Trophoblast cell (in vitro differentiated cells and primary cell): ENCODE measurements at regions not wholly inside any gene's neighbourhood (a gene's known extent, or its start where the extent isn't known, plus 50 kb on each side); places are given as distances from the start of the nearest gene placed in this dataset.

Experiments
- DNase-seq, 2 donors: peaks; one replicate each; pipeline ENCODE4 v3.0.0-alpha.2; 2016
- H2AFZ ChIP-seq: 2 replicates; pipeline ENCODE4 v1.6.1; 2013; ENCODE audit warnings: low read length, moderate library complexity, mild to moderate bottlenecking; ENCODE audit not compliant: insufficient read depth, poor library complexity
- H2AK5ac ChIP-seq: 2 replicates; pipeline ENCODE4 v1.6.1; 2013; ENCODE audit warnings: mild to moderate bottlenecking, low read length
- H2BK120ac ChIP-seq: 2 replicates; pipeline ENCODE4 v1.6.1; 2013; ENCODE audit warnings: low read length, mild to moderate bottlenecking, moderate library complexity; ENCODE audit not compliant: insufficient read depth, poor library complexity
- H2BK12ac ChIP-seq: 2 replicates; pipeline ENCODE4 v1.6.1; 2013; ENCODE audit warnings: mild to moderate bottlenecking, low read length, moderate library complexity
- H2BK5ac ChIP-seq: 2 replicates; pipeline ENCODE4 v1.6.1; 2013; ENCODE audit warnings: low read length, low read depth, moderate library complexity, mild to moderate bottlenecking; ENCODE audit not compliant: poor library complexity
- H3K14ac ChIP-seq: 2 replicates; pipeline ENCODE4 v1.6.1; 2013; ENCODE audit warnings: mild to moderate bottlenecking, low read length
- H3K18ac ChIP-seq: 2 replicates; pipeline ENCODE4 v1.6.1; 2013; ENCODE audit warnings: mild to moderate bottlenecking, low read length
- H3K23ac ChIP-seq: 2 replicates; pipeline ENCODE4 v1.6.1; 2013; ENCODE audit warnings: low read length
- H3K27ac ChIP-seq: 2 replicates; pipeline ENCODE4 v1.5.1; 2013; ENCODE audit warnings: low read depth, mild to moderate bottlenecking, inconsistent platforms, low read length, moderate library complexity
- H3K27me3 ChIP-seq: 2 replicates; pipeline ENCODE4 v1.6.1; 2013; ENCODE audit warnings: inconsistent platforms, mild to moderate bottlenecking, low read length, moderate library complexity; ENCODE audit not compliant: insufficient read depth
- H3K36me3 ChIP-seq, 2 experiments: 1 replicate in 1 of 2; 2 replicates in 1 of 2; pipeline ENCODE4 v1.6.1; 2013; ENCODE audit warnings: low read length in 2 of 2, mild to moderate bottlenecking in 2 of 2, moderate library complexity in 1 of 2; ENCODE audit not compliant: insufficient read depth in 2 of 2, control insufficient read depth in 1 of 2
- H3K4ac ChIP-seq: 2 replicates; pipeline ENCODE4 v1.6.1; 2013; ENCODE audit warnings: low read depth, mild to moderate bottlenecking, low read length, moderate library complexity
- H3K4me1 ChIP-seq, 2 experiments: 1 replicate in 1 of 2; 2 replicates in 1 of 2; pipeline ENCODE4 v1.6.1; 2013; ENCODE audit warnings: low read length in 2 of 2, mild to moderate bottlenecking in 2 of 2, moderate library complexity in 1 of 2; ENCODE audit not compliant: insufficient read depth in 2 of 2, control insufficient read depth in 1 of 2
- H3K4me2 ChIP-seq: 2 replicates; pipeline ENCODE4 v1.6.1; 2013; ENCODE audit warnings: inconsistent platforms, mild to moderate bottlenecking, low read length, moderate library complexity
- H3K4me3 ChIP-seq: 2 replicates; pipeline ENCODE4 v1.5.1; 2013; ENCODE audit warnings: mild to moderate bottlenecking, low read depth, low read length, inconsistent platforms
- H3K79me1 ChIP-seq: one replicate; pipeline ENCODE4 v1.6.1; 2013; ENCODE audit warnings: low read length
- H3K79me2 ChIP-seq: 2 replicates; pipeline ENCODE4 v1.6.1; 2013; ENCODE audit warnings: low read length, mild to moderate bottlenecking; ENCODE audit not compliant: control insufficient read depth, insufficient read depth, poor library complexity
- H3K9ac ChIP-seq: 2 replicates; pipeline ENCODE4 v1.6.1; 2013; ENCODE audit warnings: mild to moderate bottlenecking, low read length
- H3K9me3 ChIP-seq: 2 replicates; pipeline ENCODE4 v1.6.1; 2013; ENCODE audit warnings: low read depth, mild to moderate bottlenecking, control low read depth, inconsistent platforms, low read length; ENCODE audit not compliant: insufficient read depth
- H4K12ac ChIP-seq: 2 replicates; pipeline ENCODE4 v1.6.1; 2013; ENCODE audit warnings: low read depth, mild to moderate bottlenecking, low read length, moderate library complexity
- H4K8ac ChIP-seq: 2 replicates; pipeline ENCODE4 v1.6.1; 2013; ENCODE audit warnings: low read depth, mild to moderate bottlenecking, low read length, moderate library complexity
- H4K91ac ChIP-seq: one replicate; pipeline ENCODE4 v1.6.1; 2013; ENCODE audit warnings: low read depth, mild to moderate bottlenecking, low read length, moderate library complexity
- WGBS: extraction: QIAGEN DNeasy Blood & Tissue Kit; methylation state at CpG from one replicate; pipeline ENCODE4 v1.1.7; 2013; ENCODE audit warnings: missing lambda C conversion rate; ENCODE audit not compliant: insufficient read length, insufficient coverage; ENCODE audit errors: extremely low coverage; 5-methylcytosine and 5-hydroxymethylcytosine counted together

DNA sequence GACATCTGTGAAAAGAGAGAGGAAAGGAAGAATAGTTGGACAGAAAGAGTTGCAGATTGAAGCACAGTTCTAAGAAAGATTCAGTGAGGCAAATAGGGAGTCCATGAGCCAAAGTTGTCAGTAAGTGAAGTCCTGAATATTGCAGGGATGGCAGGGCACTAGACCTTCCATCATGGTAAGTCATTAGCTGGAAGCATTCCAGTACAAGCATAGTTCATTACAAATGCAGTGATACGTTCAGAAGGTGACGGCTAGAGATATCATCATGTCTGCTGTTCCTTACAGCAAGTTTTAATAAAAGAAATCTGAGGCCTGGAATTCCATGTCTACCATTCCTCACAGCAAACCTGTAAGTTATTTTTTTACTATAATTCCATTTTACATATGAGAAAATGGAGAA is 720.1 kb downstream of the GBE1 start:
- H4K8ac ChIP-seq: no peak overlapping the region
- no CpG with 5 or more reads among the region's 2 CpGs for WGBS
- no peaks in the 10 kb centered on the region for H3K9me3 ChIP-seq
- H4K91ac ChIP-seq: no peak overlapping the region
- DNase-seq: peak in 1 of 2 donors; percentile 42
- H3K27me3 ChIP-seq: no peaks in the 10 kb centered on the region
- no peak overlapping the region for H3K9ac ChIP-seq
- H3K4me1 ChIP-seq: no peaks in the 10 kb centered on the region
- no peak overlapping the region for H3K4me2 ChIP-seq
- no peak overlapping the region for H3K27ac ChIP-seq
- no peaks in the 10 kb centered on the region for H3K79me2 ChIP-seq
- no peak overlapping the region for H2BK120ac ChIP-seq
- no peak overlapping the region for H2BK12ac ChIP-seq
- no peak overlapping the region for H2AFZ ChIP-seq
- H3K14ac ChIP-seq: no peak overlapping the region
- no peak overlapping the region for H4K12ac ChIP-seq
- no peaks in the 10 kb centered on the region for H3K36me3 ChIP-seq
- H3K23ac ChIP-seq: no peak overlapping the region
- no peak overlapping the region for H2BK5ac ChIP-seq
- no peak overlapping the region for H3K4me3 ChIP-seq
- H3K18ac ChIP-seq: no peak overlapping the region
- H2AK5ac ChIP-seq: no peak overlapping the region
- H3K4ac ChIP-seq: no peak overlapping the region
- no peaks in the 10 kb centered on the region for H3K79me1 ChIP-seq

- Histone ChIP-seq H3K9me3 (no peaks in the 10 kb centered on the region), H3K18ac (no peak overlapping the region), H3K79me2 (no peaks in the 10 kb centered on the region), H4K12ac (no peak overlapping the region), H4K91ac (no peak overlapping the region), H3K4ac (no peak overlapping the region), H2BK5ac (no peak overlapping the region), H2BK120ac (no peak overlapping the region), H2AK5ac (no peak overlapping the region), H3K4me3 (no peak overlapping the region), H3K23ac (no peak overlapping the region), H3K27me3 (no peaks in the 10 kb centered on the region), H3K79me1 (no peaks in the 10 kb centered on the region), H4K8ac (no peak overlapping the region), H3K4me2 (no peak overlapping the region), H2AFZ (no peak overlapping the region), H3K36me3 (no peaks in the 10 kb centered on the region), H3K9ac (no peak overlapping the region), H3K4me1 (no peaks in the 10 kb centered on the region), H3K27ac (no peak overlapping the region), H2BK12ac (no peak overlapping the region), H3K14ac (no peak overlapping the region)
- WGBS: no CpG with 5 or more reads among the region's 2 CpGs
- no peak for DNase-seq
These were observed 721.3 kb downstream of the GBE1 start for GRCh38 chr3:81040107-81040506.

DNA sequence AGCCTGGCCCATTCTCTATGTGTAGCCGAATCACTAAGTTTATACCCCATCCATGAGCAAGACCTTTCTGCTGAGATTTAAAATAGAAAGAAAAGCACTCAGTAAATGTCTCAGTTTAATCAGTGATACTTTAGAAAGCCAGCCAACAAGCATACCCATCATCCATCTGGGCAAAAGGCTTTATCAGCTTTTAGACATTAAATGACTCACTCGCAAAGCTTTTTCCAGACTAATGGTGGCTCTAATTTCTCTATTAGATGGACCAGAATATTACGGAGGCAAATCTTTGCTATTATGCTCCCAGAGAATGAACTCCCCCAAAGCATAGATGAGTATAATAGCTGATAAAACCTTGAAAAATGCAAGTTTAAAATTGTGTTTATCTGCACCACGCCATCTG is 727.8 kb downstream of the GBE1 start:
- H3K4me1 ChIP-seq: no peaks in the 10 kb centered on the region
- WGBS: no CpG with 5 or more reads among the region's 4 CpGs
- no peak overlapping the region for H3K27ac ChIP-seq
- H4K91ac ChIP-seq: no peak overlapping the region
- H2BK12ac ChIP-seq: no peak overlapping the region
- no peak overlapping the region for H3K4me3 ChIP-seq
- H2BK5ac ChIP-seq: no peak overlapping the region
- DNase-seq: no peak
- H3K4me2 ChIP-seq: no peak overlapping the region
- no peaks in the 10 kb centered on the region for H3K79me2 ChIP-seq
- H3K18ac ChIP-seq: no peak overlapping the region
- H2BK120ac ChIP-seq: no peak overlapping the region
- H3K4ac ChIP-seq: no peak overlapping the region
- no peaks in the 10 kb centered on the region for H3K79me1 ChIP-seq
- no peaks in the 10 kb centered on the region for H3K27me3 ChIP-seq
- H3K14ac ChIP-seq: no peak overlapping the region
- H4K12ac ChIP-seq: no peak overlapping the region
- H3K9ac ChIP-seq: no peak overlapping the region
- H2AK5ac ChIP-seq: no peak overlapping the region
- H4K8ac ChIP-seq: no peak overlapping the region
- H3K23ac ChIP-seq: no peak overlapping the region
- H2AFZ ChIP-seq: no peak overlapping the region
- H3K36me3 ChIP-seq: no peaks in the 10 kb centered on the region
- H3K9me3 ChIP-seq: no peaks in the 10 kb centered on the region

- no peak overlapping the region for H3K4ac ChIP-seq
- H4K8ac ChIP-seq: no peak overlapping the region
- H3K14ac ChIP-seq: no peak overlapping the region
- no CpG with 5 or more reads among the region's 2 CpGs for WGBS
- no peak overlapping the region for H2AFZ ChIP-seq
- H3K4me2 ChIP-seq: no peak overlapping the region
- no peaks in the 10 kb centered on the region for H3K79me2 ChIP-seq
- no peaks in the 10 kb centered on the region for H3K36me3 ChIP-seq
- no peaks in the 10 kb centered on the region for H3K4me1 ChIP-seq
- no peak overlapping the region for H2BK5ac ChIP-seq
- no peak overlapping the region for H3K23ac ChIP-seq
- no peak overlapping the region for H3K9ac ChIP-seq
- H3K79me1 ChIP-seq: no peaks in the 10 kb centered on the region
- no peak overlapping the region for H3K4me3 ChIP-seq
- no peak overlapping the region for H3K18ac ChIP-seq
- no peaks in the 10 kb centered on the region for H3K27me3 ChIP-seq
- no peak overlapping the region for H4K12ac ChIP-seq
- H4K91ac ChIP-seq: no peak overlapping the region
- H2BK12ac ChIP-seq: no peak overlapping the region
- H2AK5ac ChIP-seq: no peak overlapping the region
- no peak for DNase-seq
- H3K9me3 ChIP-seq: no peaks in the 10 kb centered on the region
- no peak overlapping the region for H3K27ac ChIP-seq
- H2BK120ac ChIP-seq: no peak overlapping the region
These were observed 728.3 kb downstream of the GBE1 start for GRCh38 chr3:81033185-81033584.
